Body of pancreas (tissue), 4 donors: ENCODE measurements at regions not wholly inside any gene's neighbourhood (a gene's known extent, or its start where the extent isn't known, plus 50 kb on each side); places are given as distances from the start of the nearest gene placed in this dataset.

Experiments
- ATAC-seq: fragments of 150-250 bp; one replicate; pipeline ENCODE4 v1.9.1; 2016
- DNase-seq, 4 donors: peaks; one replicate each; pipeline ENCODE4 v3.0.0-alpha.2; 2019
- H3K27ac ChIP-seq, 4 donors: fragments of 200-600 bp; sonication (generic); 1 replicate in 3 of 4; 2 replicates in 1 of 4; pipeline versions ENCODE4 v1.5.1 to v1.6.1; 2016 to 2019; ENCODE audit warnings: mild to moderate bottlenecking in 1 of 4, mixed read lengths in 1 of 4, moderate library complexity in 1 of 4
- H3K27me3 ChIP-seq, 2 donors: fragments of 200-600 bp; sonication (generic); one replicate each; pipeline ENCODE4 v1.6.0; 2016; ENCODE audit warnings: mild to moderate bottlenecking in 1 of 2
- H3K36me3 ChIP-seq, 2 donors: fragments of 200-600 bp; sonication (generic); replicated peaks in 1 of 2; 2 replicates each; pipeline ENCODE4 v1.5.1; 2016; ENCODE audit warnings: low read depth in 2 of 2; ENCODE audit not compliant: insufficient read depth in 1 of 2
- H3K4me1 ChIP-seq: fragments of 200-600 bp; sonication (generic); one replicate; pipeline ENCODE4 v1.6.0; 2016
- H3K4me3 ChIP-seq, 2 donors: fragments of 200-600 bp; sonication (generic); 1 replicate in 1 of 2; 2 replicates in 1 of 2; pipeline ENCODE4 v1.5.1; 2016 to 2019
- H3K9me3 ChIP-seq, 3 donors: fragments of 200-600 bp; sonication (generic); 1 replicate in 2 of 3; 2 replicates in 1 of 3; pipeline ENCODE4 v1.5.1; 2016
- CTCF ChIP-seq, 7 experiments: fragments of 450-650 bp in 4 of 7; fragments of 200-600 bp in 3 of 7; sonication (generic) in 3 of 7; IDR thresholded peaks; one replicate each; pipeline ENCODE4 v1.5.1; 2016 to 2019; ENCODE audit warnings: antibody characterized with exemption in 7 of 7
- POLR2A ChIP-seq, 3 donors: fragments of 450-650 bp; IDR thresholded peaks; one replicate each; pipeline ENCODE4 v1.6.1; 2016; ENCODE audit warnings: antibody characterized with exemption in 3 of 3, mild to moderate bottlenecking in 2 of 3
- WGBS, 2 donors: methylation state at CpG; one replicate each; pipeline ENCODE4 v1.1.5; 2017; 5-methylcytosine and 5-hydroxymethylcytosine counted together
- intact Hi-C: fragments of 100-400 bp; cut with DNase I; formaldehyde crosslinking; loops from one replicate; pipeline ENCODE4 v1.15.1; 2023

GRCh38 chr16:86342161-86342834, 168.0 kb upstream of the FOXF1 start:
- no peak for DNase-seq

GRCh38 chr16:86343027-86343795, 167.1 kb upstream of the FOXF1 start:
- WGBS, 2 donors: 27 to 38% methylated on average over 19 to 25 of the region's 25 CpGs
- H3K4me3 ChIP-seq: no peak overlapping the region
- ATAC-seq: peak; percentile 27
- H3K27me3 ChIP-seq: peaks cover 0 to 4% of the 10 kb centered on the region in 2 donors
- no peaks in the 10 kb centered on the region for H3K9me3 ChIP-seq
- intact Hi-C loops: no loop called here
- H3K36me3 ChIP-seq: no peaks in the 10 kb centered on the region
- H3K4me1 ChIP-seq: no peaks in the 10 kb centered on the region
- H3K27ac ChIP-seq: peak overlapping the region in 2 of 4 donors; percentile 37 to 44
- DNase-seq: peak in 2 of 4 donors; percentile 16 to 24
- TF ChIP-seq CTCF (IDR thresholded peaks at IDR 0.05) (no peak), POLR2A (IDR thresholded peaks at IDR 0.05) (no peak)

More at GRCh38 chr16:86342161-86342834, 168.0 kb upstream of the FOXF1 start:
- no peak for ATAC-seq
- no peaks in the 10 kb centered on the region for H3K9me3 ChIP-seq
- no peaks in the 10 kb centered on the region for H3K36me3 ChIP-seq
- 51% methylated on average over 6 of the region's 6 CpGs for WGBS, 2 donors
- H3K27me3 ChIP-seq: peaks cover 0 to 4% of the 10 kb centered on the region in 2 donors
- no peak for TF ChIP-seq CTCF (IDR thresholded peaks at IDR 0.05)
- H3K27ac ChIP-seq: peak overlapping the region in 1 of 4 donors; percentile 44
- no peaks in the 10 kb centered on the region for H3K4me1 ChIP-seq
- intact Hi-C loops: no loop called here
- no peak overlapping the region for H3K4me3 ChIP-seq

DNA sequence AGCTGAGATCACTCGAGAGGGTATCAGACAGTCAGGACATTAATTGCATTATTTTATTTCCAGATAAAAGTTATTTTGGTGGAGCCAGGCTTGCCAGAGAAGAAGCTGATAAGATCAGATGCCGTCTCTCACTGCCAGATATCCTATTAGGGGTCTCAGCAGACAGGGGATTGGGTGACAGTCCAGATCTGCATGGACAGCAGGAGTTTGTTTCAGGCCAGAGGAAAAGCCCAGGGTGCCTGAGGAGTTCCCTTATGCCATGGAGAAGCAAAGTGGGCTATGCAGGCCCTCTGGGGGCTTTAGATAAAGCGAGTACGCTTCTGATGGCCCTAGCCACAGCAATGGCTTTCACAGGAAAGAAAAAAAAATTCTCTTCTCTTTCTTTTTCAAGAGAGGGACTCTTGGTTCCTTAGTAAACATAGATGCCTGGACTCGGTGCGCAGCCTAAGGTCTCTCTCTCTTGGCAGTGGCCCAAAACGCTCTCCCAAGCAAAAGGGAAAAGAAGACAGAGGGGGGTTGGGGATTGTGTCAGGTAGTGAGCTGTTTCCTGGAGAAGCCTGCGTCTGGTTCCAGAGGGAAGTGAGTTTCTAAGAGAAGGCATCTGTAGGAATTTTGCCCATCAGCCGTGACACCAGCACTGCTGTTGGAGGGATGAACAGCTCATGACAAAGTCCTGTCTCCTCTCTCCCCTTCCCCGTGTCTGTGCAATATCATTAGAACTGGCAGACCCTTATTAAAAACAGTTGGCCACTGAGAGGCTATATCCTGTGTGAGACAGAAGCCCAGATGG, 166.3 kb upstream of the FOXF1 start:
- Histone ChIP-seq H3K27me3 (peaks cover 0 to 4% of the 10 kb centered on the region in 2 donors), H3K27ac (peak overlapping the region in 1 of 4 donors; percentile 8), H3K4me3 (no peak overlapping the region), H3K36me3 (no peaks in the 10 kb centered on the region), H3K9me3 (no peaks in the 10 kb centered on the region), H3K4me1 (no peaks in the 10 kb centered on the region)
- no peak for TF ChIP-seq POLR2A (IDR thresholded peaks at IDR 0.05)
- TF ChIP-seq CTCF (IDR thresholded peaks at IDR 0.05): no peak
- no peak for ATAC-seq
- 8 to 19% methylated on average over 10 of the region's 10 CpGs for WGBS, 2 donors
- DNase-seq: no peak
- intact Hi-C loops: no loop called here

GRCh38 chr16:86344586-86344871, 165.8 kb upstream of the FOXF1 start:
- intact Hi-C loops: no loop called here
- Histone ChIP-seq H3K36me3 (no peaks in the 10 kb centered on the region), H3K4me3 (no peak overlapping the region), H3K9me3 (no peaks in the 10 kb centered on the region), H3K27ac (no peak overlapping the region), H3K4me1 (no peaks in the 10 kb centered on the region), H3K27me3 (peaks cover 0 to 4% of the 10 kb centered on the region in 2 donors)
- DNase-seq (no peak), ATAC-seq (no peak)
- WGBS, 2 donors: 52 to 62% methylated on average over 7 of the region's 7 CpGs
- TF ChIP-seq CTCF (IDR thresholded peaks at IDR 0.05): no peak
- no peak for TF ChIP-seq POLR2A (IDR thresholded peaks at IDR 0.05)
